Loucy (cell line): ENCODE measurements at regions not wholly inside any gene's neighbourhood (a gene's known extent, or its start where the extent isn't known, plus 50 kb on each side); places are given as distances from the start of the nearest gene placed in this dataset.

Source experiments
- H2AFZ ChIP-seq: fragments of 200-600 bp; sonication (generic); 2 replicates; pipeline ENCODE4 v1.6.0; 2016; ENCODE audit warnings: antibody characterized with exemption, mild to moderate bottlenecking, low read length, moderate library complexity
- H3F3A ChIP-seq: fragments of 200-600 bp; 2 replicates; pipeline ENCODE4 v1.6.0; 2016; ENCODE audit warnings: antibody characterized with exemption, low read depth, mild to moderate bottlenecking
- H3K27me3 ChIP-seq: fragments of 200-600 bp; sonication (generic); 2 replicates; pipeline ENCODE4 v1.6.1; 2014; ENCODE audit warnings: low read length, mild to moderate bottlenecking; ENCODE audit not compliant: insufficient read depth, poor library complexity, severe bottlenecking
- H3K36me3 ChIP-seq: fragments of 200-600 bp; sonication (generic); 2 replicates; pipeline ENCODE4 v1.6.1; 2016; ENCODE audit warnings: low read length; ENCODE audit not compliant: insufficient read depth
- H3K4me1 ChIP-seq: fragments of 200-600 bp; sonication (generic); 2 replicates; pipeline ENCODE4 v1.5.1; 2014; ENCODE audit warnings: low read length, mild to moderate bottlenecking; ENCODE audit not compliant: insufficient read depth, poor library complexity, severe bottlenecking
- H3K4me2 ChIP-seq: fragments of 200-600 bp; sonication (generic); 2 replicates; pipeline ENCODE4 v1.6.0; 2014; ENCODE audit warnings: antibody characterized with exemption, low read length, low read depth, mild to moderate bottlenecking; ENCODE audit not compliant: poor library complexity, severe bottlenecking
- H3K4me3 ChIP-seq: fragments of 200-600 bp; sonication (generic); 2 replicates; pipeline ENCODE4 v1.5.1; 2014; ENCODE audit warnings: low read length, mild to moderate bottlenecking, mixed read lengths; ENCODE audit not compliant: poor library complexity, severe bottlenecking
- H3K79me2 ChIP-seq: fragments of 200-600 bp; sonication (generic); 2 replicates; pipeline ENCODE4 v1.6.1; 2014; ENCODE audit warnings: low read length; ENCODE audit not compliant: insufficient read depth
- H3K9ac ChIP-seq: fragments of 200-600 bp; sonication (generic); 2 replicates; pipeline ENCODE4 v1.6.0; 2014; ENCODE audit warnings: mild to moderate bottlenecking, low read depth, low read length, moderate library complexity; ENCODE audit not compliant: poor library complexity, severe bottlenecking
- H3K9me2 ChIP-seq: fragments of 200-600 bp; sonication (generic); replicated peaks from 2 replicates; pipeline ENCODE4 v1.6.1; 2016; ENCODE audit warnings: low read depth, low read length, mixed read lengths
- H3K9me3 ChIP-seq: fragments of 200-600 bp; sonication (generic); 2 replicates; pipeline ENCODE4 v1.6.1; 2014; ENCODE audit warnings: mild to moderate bottlenecking, antibody characterized with exemption, low read length, low read depth; ENCODE audit not compliant: insufficient read depth
- H4K20me1 ChIP-seq: fragments of 200-600 bp; sonication (generic); 2 replicates; pipeline ENCODE4 v1.6.0; 2014; ENCODE audit warnings: antibody characterized with exemption, low read length, mild to moderate bottlenecking; ENCODE audit not compliant: insufficient read depth, poor library complexity, severe bottlenecking
- EZH2phosphoT487 ChIP-seq: fragments of 200-600 bp; IDR thresholded peaks from 2 replicates; pipeline ENCODE4 v1.6.1; 2018; ENCODE audit warnings: antibody characterized with exemption, mild to moderate bottlenecking, moderate library complexity, borderline replicate concordance
- TF ChIP-seq, protein P1 (sequence below): fragments of 200-600 bp; sonication (generic); conservative IDR thresholded peaks from 2 replicates; pipeline ENCODE4 v1.5.1; 2014; ENCODE audit warnings: mild to moderate bottlenecking, antibody characterized with exemption, low read length

DNA sequence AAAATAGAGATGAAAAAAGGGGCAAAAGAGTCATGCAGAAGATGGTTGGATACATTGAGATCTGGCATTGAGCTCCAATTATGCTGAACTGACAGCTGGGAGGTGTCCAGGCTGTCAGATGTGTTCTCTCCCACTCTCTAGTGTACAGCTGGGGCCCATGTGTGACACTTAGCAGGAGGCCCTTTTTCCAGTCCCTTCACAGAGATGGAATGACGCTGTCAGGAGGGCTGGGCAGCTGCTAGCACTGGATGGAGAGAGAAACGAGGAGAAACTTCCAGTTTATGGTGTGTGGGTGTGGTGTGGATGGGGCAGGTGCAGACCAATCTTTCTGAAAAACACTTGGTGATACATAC, 437.7 kb upstream of the HS6ST1 start:
- Histone ChIP-seq H3F3A (peaks cover 23% of the 10 kb centered on the region), H3K79me2 (no peaks in the 10 kb centered on the region), H3K9me2 (no peaks in the 10 kb centered on the region), H3K4me2 (no peak overlapping the region), H3K4me3 (no peak overlapping the region), H2AFZ (no peak overlapping the region), H4K20me1 (no peaks in the 10 kb centered on the region), H3K9me3 (no peaks in the 10 kb centered on the region), H3K27me3 (no peaks in the 10 kb centered on the region), H3K9ac (no peak overlapping the region), H3K36me3 (no peaks in the 10 kb centered on the region), H3K4me1 (peaks cover 45% of the 10 kb centered on the region)
- no peak for TF ChIP-seq EZH2phosphoT487
- TF ChIP-seq, protein P1, sequence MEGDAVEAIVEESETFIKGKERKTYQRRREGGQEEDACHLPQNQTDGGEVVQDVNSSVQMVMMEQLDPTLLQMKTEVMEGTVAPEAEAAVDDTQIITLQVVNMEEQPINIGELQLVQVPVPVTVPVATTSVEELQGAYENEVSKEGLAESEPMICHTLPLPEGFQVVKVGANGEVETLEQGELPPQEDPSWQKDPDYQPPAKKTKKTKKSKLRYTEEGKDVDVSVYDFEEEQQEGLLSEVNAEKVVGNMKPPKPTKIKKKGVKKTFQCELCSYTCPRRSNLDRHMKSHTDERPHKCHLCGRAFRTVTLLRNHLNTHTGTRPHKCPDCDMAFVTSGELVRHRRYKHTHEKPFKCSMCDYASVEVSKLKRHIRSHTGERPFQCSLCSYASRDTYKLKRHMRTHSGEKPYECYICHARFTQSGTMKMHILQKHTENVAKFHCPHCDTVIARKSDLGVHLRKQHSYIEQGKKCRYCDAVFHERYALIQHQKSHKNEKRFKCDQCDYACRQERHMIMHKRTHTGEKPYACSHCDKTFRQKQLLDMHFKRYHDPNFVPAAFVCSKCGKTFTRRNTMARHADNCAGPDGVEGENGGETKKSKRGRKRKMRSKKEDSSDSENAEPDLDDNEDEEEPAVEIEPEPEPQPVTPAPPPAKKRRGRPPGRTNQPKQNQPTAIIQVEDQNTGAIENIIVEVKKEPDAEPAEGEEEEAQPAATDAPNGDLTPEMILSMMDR, result no peak

DNA sequence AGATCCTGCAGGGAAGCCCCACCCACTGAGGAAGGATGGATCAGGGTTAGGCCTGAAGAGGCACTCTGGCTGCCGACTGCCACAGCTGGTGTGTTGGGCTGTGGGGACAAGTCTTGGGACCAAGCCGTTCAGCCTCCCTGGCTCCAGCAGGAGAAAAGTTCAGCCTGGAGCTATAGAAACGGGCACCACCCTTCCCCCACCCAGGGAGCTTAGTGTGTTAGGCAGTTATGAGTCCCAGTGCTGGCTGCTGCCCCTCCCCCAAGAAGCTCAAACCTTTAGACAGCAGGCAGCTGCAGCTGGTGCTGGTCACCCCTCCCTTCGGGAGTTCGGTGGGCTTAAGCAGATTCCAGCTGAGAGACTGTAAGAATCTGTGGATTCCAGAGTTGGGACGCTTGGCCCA, 447.1 kb upstream of the HS6ST1 start:
- no peaks in the 10 kb centered on the region for H3F3A ChIP-seq
- no peaks in the 10 kb centered on the region for H3K79me2 ChIP-seq
- no peaks in the 10 kb centered on the region for H3K36me3 ChIP-seq
- peaks cover 5% of the 10 kb centered on the region; the same call in 1 of the 2 replicates for H3K9me3 ChIP-seq
- H2AFZ ChIP-seq, result peak overlapping the region; percentile 38; the same call in 1 of the 2 replicates
- H3K9ac ChIP-seq, result no peak overlapping the region
- no peaks in the 10 kb centered on the region for H4K20me1 ChIP-seq
- H3K4me2 ChIP-seq, result no peak overlapping the region
- no peaks in the 10 kb centered on the region for H3K27me3 ChIP-seq
- no peak overlapping the region for H3K4me3 ChIP-seq
- H3K4me1 ChIP-seq, result no peaks in the 10 kb centered on the region
- H3K9me2 ChIP-seq, result no peaks in the 10 kb centered on the region
- TF ChIP-seq, protein P1, result no peak
- TF ChIP-seq EZH2phosphoT487, result no peak

DNA sequence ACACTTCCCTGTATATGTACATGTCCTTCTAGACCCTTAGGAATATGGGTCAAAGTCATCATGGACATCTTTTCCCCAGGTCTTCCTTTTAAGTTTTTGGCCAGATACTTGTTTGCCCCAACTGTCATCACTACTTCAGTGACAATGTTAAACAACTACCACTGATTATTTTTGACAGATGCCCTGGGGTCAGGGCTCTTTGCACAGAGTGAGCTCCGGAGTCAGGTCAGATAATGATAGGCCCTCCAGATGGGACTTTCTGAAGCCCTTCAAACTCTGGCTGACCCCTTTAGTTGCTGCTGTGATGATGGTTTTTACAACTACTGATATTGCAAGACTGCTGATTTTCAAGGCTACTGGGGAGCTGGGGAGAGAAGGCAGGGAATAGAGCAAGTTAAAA, 449.4 kb upstream of the HS6ST1 start:
- no peaks in the 10 kb centered on the region for H3K27me3 ChIP-seq
- no peaks in the 10 kb centered on the region for H4K20me1 ChIP-seq
- no peak for TF ChIP-seq EZH2phosphoT487
- TF ChIP-seq, protein P1, result no peak
- peaks cover 5% of the 10 kb centered on the region; the same call in 1 of the 2 replicates for H3K9me3 ChIP-seq
- H3K4me2 ChIP-seq, result no peak overlapping the region
- H3K4me1 ChIP-seq, result no peaks in the 10 kb centered on the region
- H3K79me2 ChIP-seq, result no peaks in the 10 kb centered on the region
- H3K4me3 ChIP-seq, result no peak overlapping the region
- H3K9ac ChIP-seq, result no peak overlapping the region
- H3F3A ChIP-seq, result no peaks in the 10 kb centered on the region
- 0 out of 2 replicates have a peak overlapping the region, but pooled peaks have one; percentile 19 for H2AFZ ChIP-seq
- no peaks in the 10 kb centered on the region for H3K9me2 ChIP-seq
- H3K36me3 ChIP-seq, result no peaks in the 10 kb centered on the region
